Adrenal gland (tissue), 9 donors: ENCODE measurements at regions not wholly inside any gene's neighbourhood (a gene's known extent, or its start where the extent isn't known, plus 50 kb on each side); places are given as distances from the start of the nearest gene placed in this dataset.

ENCODE experiments used
- DNase-seq, 7 donors: peaks; one replicate each; pipeline ENCODE4 v3.0.0-alpha.2; 2019 to 2020
- H3K27ac ChIP-seq, 5 donors: fragments of 200-600 bp; sonication (generic) in 4 of 5; 1 replicate in 3 of 5; 2 replicates in 2 of 5; pipeline versions ENCODE4 v1.5.1 to v1.8.0; 2016 to 2020; ENCODE audit warnings: mild to moderate bottlenecking in 1 of 5
- H3K27me3 ChIP-seq: fragments of 200-600 bp; 2 replicates; pipeline ENCODE4 v1.8.0; 2021
- H3K36me3 ChIP-seq, 2 donors: fragments of 200-600 bp; replicated peaks in 1 of 2; 1 replicate in 1 of 2; 2 replicates in 1 of 2; pipeline versions ENCODE4 v1.5.1 to v1.8.0; 2018 to 2022
- H3K4me1 ChIP-seq, 2 donors: fragments of 200-600 bp; replicated peaks in 1 of 2; 1 replicate in 1 of 2; 2 replicates in 1 of 2; pipeline versions ENCODE4 v1.5.1 to v1.8.0; 2018 to 2021
- H3K4me3 ChIP-seq, 4 donors: fragments of 200-600 bp; sonication (generic) in 3 of 4; one replicate each; pipeline ENCODE4 v1.5.1; 2016 to 2018
- H3K9me3 ChIP-seq, 3 donors: fragments of 200-600 bp; sonication (generic) in 1 of 3; replicated peaks in 1 of 3; 1 replicate in 2 of 3; 2 replicates in 1 of 3; pipeline versions ENCODE4 v1.5.1 to v1.8.0; 2016 to 2021
- CTCF ChIP-seq, 6 experiments: fragments of 450-650 bp in 4 of 6; fragments of 200-600 bp in 2 of 6; sonication (generic) in 1 of 6; IDR thresholded peaks; 1 replicate in 5 of 6; 2 replicates in 1 of 6; pipeline versions ENCODE4 v1.5.1 to v1.8.0; 2016 to 2021; ENCODE audit warnings: antibody characterized with exemption in 6 of 6, mild to moderate bottlenecking in 2 of 6, moderate library complexity in 1 of 6
- POLR2A ChIP-seq, 2 donors: fragments of 450-650 bp; IDR thresholded peaks; one replicate each; pipeline ENCODE4 v1.6.1; 2017; ENCODE audit warnings: antibody characterized with exemption in 2 of 2, mild to moderate bottlenecking in 2 of 2, moderate library complexity in 1 of 2
- WGBS, 4 donors: extraction: QIAGEN DNeasy Blood & Tissue Kit in 2 of 4; methylation state at CpG; one replicate each; pipeline versions ENCODE4 v1.1.5 to v1.1.7; 2013 to 2017; 5-methylcytosine and 5-hydroxymethylcytosine counted together
- intact Hi-C, 2 donors: fragments of 100-400 bp; cut with DNase I; formaldehyde crosslinking; loops; one replicate each; pipeline versions ENCODE4 v1.14.1 to v1.15.0; 2022 to 2023
- donor health status: healthy with polysubstance abuse.
- donor health status: Bipolar disorder and iron deficiency.
- donor health status: DM: yes; HTN: yes; CAD: no.
- donor health status: DM: no; HTN: no; CAD: no.
- donor health status: DM: no; HTN: no; CAD: no.

DNA sequence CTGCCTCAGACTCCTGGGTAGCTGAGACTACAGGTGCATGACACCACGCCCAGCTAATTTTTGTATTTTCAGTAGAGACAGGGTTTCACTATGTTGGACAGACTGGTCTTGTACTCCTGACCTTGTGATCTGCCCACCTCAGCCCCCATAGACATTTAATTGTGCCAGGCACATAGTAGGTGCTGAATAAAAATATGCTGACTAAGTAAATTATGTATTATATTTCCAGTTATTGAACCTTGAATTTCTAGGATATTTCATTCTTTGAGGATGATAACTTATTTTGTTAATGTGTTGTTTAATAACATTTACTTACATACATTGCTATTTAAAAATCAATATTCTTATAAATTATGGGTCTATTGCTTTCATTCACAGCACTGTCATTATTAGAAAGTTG lies 190.4 kb upstream of the LRRTM4 start:
- Histone ChIP-seq H3K4me3 (no peak overlapping the region), H3K9me3 (no peaks in the 10 kb centered on the region), H3K27me3 (no peaks in the 10 kb centered on the region), H3K4me1 (no peaks in the 10 kb centered on the region), H3K27ac (no peak overlapping the region), H3K36me3 (no peaks in the 10 kb centered on the region)
- intact Hi-C loops = no loop called here
- 77 to 93% (median 89%) methylated on average over 1 of the region's 1 CpG for WGBS, 4 donors
- TF ChIP-seq CTCF (IDR thresholded peaks at IDR 0.05) (no peak), POLR2A (IDR thresholded peaks at IDR 0.05) (no peak)
- DNase-seq = no peak

DNA sequence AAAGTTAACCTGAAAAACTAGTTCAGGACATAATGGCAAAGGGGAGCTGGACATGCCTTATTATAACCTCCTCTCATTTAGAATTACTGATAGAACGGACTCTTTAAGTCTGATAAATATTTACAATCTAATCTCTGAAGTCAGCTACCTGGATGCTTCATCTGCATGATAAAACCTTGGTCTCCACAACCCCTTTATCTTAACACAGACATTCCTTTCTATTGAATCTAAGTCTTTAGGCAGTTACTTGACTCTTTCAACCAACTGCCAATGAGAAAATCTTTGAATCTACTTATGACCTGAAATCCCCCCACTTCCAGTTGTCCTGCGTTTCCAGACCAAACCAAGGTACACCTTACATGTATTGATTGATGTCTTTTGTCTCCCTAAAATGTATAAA lies 191.2 kb upstream of the LRRTM4 start:
- intact Hi-C loops = no loop called here
- no peak overlapping the region for H3K4me3 ChIP-seq
- no peak for DNase-seq
- no peak overlapping the region for H3K27ac ChIP-seq
- H3K27me3 ChIP-seq = no peaks in the 10 kb centered on the region
- no peaks in the 10 kb centered on the region for H3K36me3 ChIP-seq
- TF ChIP-seq POLR2A (IDR thresholded peaks at IDR 0.05) (no peak), CTCF (IDR thresholded peaks at IDR 0.05) (no peak)
- H3K4me1 ChIP-seq = no peaks in the 10 kb centered on the region
- WGBS, 4 donors = 64 to 78% (median 74%) methylated on average over 2 of the region's 2 CpGs
- no peaks in the 10 kb centered on the region for H3K9me3 ChIP-seq

- DNase-seq = no peak
- 64 to 75% (median 70%) methylated on average over 4 of the region's 4 CpGs for WGBS, 4 donors
- intact Hi-C loops = no loop called here
- Histone ChIP-seq H3K36me3 (no peaks in the 10 kb centered on the region), H3K9me3 (no peaks in the 10 kb centered on the region), H3K4me1 (no peaks in the 10 kb centered on the region), H3K27me3 (no peaks in the 10 kb centered on the region), H3K27ac (no peak overlapping the region), H3K4me3 (no peak overlapping the region)
- TF ChIP-seq POLR2A (IDR thresholded peaks at IDR 0.05) (no peak), CTCF (IDR thresholded peaks at IDR 0.05) (no peak)
Measured at GRCh38 chr2:77720115-77720514, 197.9 kb upstream of the LRRTM4 start.

- TF ChIP-seq CTCF (IDR thresholded peaks at IDR 0.05) (no peak), POLR2A (IDR thresholded peaks at IDR 0.05) (no peak)
- H3K27me3 ChIP-seq = no peaks in the 10 kb centered on the region
- no peaks in the 10 kb centered on the region for H3K9me3 ChIP-seq
- no peak overlapping the region for H3K4me3 ChIP-seq
- no peaks in the 10 kb centered on the region for H3K36me3 ChIP-seq
- H3K4me1 ChIP-seq = no peaks in the 10 kb centered on the region
- no peak for DNase-seq
- no peak overlapping the region for H3K27ac ChIP-seq
- intact Hi-C loops = no loop called here
Measured at GRCh38 chr2:77721593-77721992, 199.4 kb upstream of the LRRTM4 start.
